Cardiac muscle cell (in vitro differentiated cells and primary cell): ENCODE measurements at regions not wholly inside any gene's neighbourhood (a gene's known extent, or its start where the extent isn't known, plus 50 kb on each side); places are given as distances from the start of the nearest gene placed in this dataset.

Source experiments
- DNase-seq, 2 donors: peaks; one replicate each; pipeline versions ENCODE4 v3.0.0 to v3.0.0-alpha.2; 2010 to 2017; ENCODE audit warnings: low read depth in 1 of 2, low spot score in 1 of 2
- H3K27ac ChIP-seq: fragments of 200-600 bp; sonication (generic); 2 replicates; pipeline ENCODE4 v1.5.1; 2016
- H3K27me3 ChIP-seq: fragments of 200-600 bp; sonication (generic); 2 replicates; pipeline ENCODE4 v1.6.0; 2016; ENCODE audit warnings: control low read depth
- H3K36me3 ChIP-seq: fragments of 200-600 bp; sonication (generic); 2 replicates; pipeline ENCODE4 v1.5.1; 2016; ENCODE audit warnings: control low read depth
- H3K4me1 ChIP-seq: fragments of 200-600 bp; sonication (generic); 2 replicates; pipeline ENCODE4 v1.8.1; 2017; ENCODE audit warnings: low read depth, mild to moderate bottlenecking, mixed run types
- H3K4me3 ChIP-seq: fragments of 200-600 bp; sonication (generic); 2 replicates; pipeline ENCODE4 v1.5.1; 2016; ENCODE audit warnings: mild to moderate bottlenecking
- H3K9me3 ChIP-seq: fragments of 200-600 bp; sonication (generic); 2 replicates; pipeline ENCODE4 v1.5.1; 2017; ENCODE audit warnings: low read depth, mild to moderate bottlenecking, control low read depth
- TF ChIP-seq, protein P1 (sequence below): IDR thresholded peaks from 2 replicates; pipeline ENCODE4 v1.5.1; 2012; ENCODE audit warnings: low read depth, mild to moderate bottlenecking, low read length

DNA sequence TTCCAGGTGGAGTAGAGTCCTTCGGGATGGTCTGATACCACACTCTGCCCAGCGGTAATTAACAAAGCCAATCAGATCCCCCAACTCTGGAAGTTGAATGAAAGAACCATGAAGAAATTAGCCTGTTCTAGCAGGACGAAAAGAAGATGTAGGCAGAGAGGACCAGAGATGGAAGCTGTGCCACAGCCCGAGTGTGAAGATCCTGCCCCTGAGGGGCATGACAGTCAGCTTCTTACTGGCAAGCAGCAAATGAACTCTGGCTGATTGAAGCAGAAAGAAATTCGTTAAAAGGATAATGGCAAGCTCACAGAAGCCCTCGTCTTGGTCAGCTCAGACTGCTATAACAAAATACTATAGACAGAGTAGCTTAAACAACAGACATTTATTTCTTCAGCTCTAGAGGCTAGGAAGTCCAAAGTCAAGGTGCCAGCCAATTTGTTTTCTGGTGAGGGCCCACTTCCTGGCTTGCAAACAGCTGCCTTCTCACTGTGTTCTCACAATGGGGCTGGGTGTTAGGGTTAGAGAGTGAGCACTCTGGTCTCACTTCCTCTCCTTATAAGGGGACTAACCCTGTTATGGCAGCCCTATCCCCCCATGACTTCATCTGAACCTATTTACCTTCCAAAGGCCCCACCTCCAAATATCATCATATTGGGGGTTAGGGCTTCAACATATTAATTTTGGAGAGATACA is 307.1 kb downstream of the VPS13C start:
- Histone ChIP-seq H3K4me3 (no peak overlapping the region), H3K4me1 (no peaks in the 10 kb centered on the region), H3K36me3 (no peaks in the 10 kb centered on the region), H3K27me3 (no peaks in the 10 kb centered on the region), H3K9me3 (no peaks in the 10 kb centered on the region), H3K27ac (no peak overlapping the region)
- TF ChIP-seq, protein P1, sequence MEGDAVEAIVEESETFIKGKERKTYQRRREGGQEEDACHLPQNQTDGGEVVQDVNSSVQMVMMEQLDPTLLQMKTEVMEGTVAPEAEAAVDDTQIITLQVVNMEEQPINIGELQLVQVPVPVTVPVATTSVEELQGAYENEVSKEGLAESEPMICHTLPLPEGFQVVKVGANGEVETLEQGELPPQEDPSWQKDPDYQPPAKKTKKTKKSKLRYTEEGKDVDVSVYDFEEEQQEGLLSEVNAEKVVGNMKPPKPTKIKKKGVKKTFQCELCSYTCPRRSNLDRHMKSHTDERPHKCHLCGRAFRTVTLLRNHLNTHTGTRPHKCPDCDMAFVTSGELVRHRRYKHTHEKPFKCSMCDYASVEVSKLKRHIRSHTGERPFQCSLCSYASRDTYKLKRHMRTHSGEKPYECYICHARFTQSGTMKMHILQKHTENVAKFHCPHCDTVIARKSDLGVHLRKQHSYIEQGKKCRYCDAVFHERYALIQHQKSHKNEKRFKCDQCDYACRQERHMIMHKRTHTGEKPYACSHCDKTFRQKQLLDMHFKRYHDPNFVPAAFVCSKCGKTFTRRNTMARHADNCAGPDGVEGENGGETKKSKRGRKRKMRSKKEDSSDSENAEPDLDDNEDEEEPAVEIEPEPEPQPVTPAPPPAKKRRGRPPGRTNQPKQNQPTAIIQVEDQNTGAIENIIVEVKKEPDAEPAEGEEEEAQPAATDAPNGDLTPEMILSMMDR = no peak
- DNase-seq = no peak

DNA sequence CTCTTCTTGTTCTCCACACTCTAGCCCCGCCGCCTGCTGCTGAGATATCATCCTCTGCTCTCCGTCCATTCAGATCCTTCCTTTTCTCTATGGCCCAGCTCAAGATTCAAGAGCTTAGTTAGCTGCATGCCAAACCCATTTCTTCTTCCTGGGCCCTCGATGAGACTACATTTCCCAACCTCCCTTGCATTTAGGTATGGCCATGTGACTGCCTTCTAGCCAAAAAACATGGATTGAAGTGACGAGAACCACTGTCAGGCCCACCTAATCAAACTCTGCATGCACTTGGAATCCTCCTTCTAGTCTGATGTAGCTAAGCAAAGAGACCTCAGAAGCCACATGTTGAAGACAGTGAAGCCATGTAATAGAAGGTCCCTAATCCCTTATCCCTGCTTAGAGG is 308.2 kb downstream of the VPS13C start:
- Histone ChIP-seq H3K27me3 (no peaks in the 10 kb centered on the region), H3K4me1 (no peaks in the 10 kb centered on the region), H3K4me3 (no peak overlapping the region), H3K9me3 (no peaks in the 10 kb centered on the region), H3K36me3 (no peaks in the 10 kb centered on the region), H3K27ac (no peak overlapping the region)
- DNase-seq = no peak
- TF ChIP-seq, protein P1 = no peak

DNA sequence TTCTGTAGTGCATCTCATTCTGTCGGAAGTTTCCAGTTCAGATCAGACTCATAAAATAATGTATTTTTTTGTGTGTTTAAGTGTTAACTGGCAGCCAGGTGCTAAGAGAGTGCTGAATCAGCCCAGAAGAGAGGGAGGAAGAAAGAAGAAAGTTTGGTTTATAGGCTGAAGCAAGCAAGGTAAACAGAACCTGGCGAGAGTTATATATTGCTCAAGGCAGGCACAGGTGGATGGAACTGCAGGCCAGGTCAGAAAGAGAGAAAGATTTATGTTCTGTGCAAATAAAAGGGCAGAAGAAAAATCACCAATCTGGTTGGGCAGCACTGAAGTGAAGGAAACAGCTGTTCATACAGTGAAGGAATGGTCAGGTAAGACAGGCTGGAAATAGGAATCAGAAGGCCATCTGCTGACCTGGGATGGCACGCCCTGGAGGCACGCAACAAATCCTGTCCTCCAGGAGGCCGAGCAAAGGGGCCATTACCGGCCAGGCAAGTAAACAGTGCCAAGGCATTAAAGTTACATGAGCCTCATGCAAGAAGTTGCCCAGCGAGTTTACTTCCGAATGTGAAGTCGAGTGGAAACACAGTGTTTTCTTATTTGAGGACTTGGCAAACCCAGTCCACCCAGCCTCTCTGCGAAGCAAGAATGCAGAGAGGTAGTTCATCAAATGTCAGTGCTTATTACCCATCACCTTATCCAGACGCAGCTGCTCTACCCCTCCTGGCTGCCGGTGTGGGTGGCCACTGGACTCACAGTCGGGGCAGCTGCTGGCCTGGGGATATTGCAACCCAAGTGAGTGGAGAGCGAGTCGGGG is 309.8 kb downstream of the VPS13C start:
- Histone ChIP-seq H3K27ac (no peak overlapping the region), H3K4me3 (no peak overlapping the region), H3K36me3 (no peaks in the 10 kb centered on the region), H3K4me1 (no peaks in the 10 kb centered on the region), H3K9me3 (no peaks in the 10 kb centered on the region), H3K27me3 (no peaks in the 10 kb centered on the region)
- DNase-seq = no peak
- TF ChIP-seq, protein P1 = no peak

DNA sequence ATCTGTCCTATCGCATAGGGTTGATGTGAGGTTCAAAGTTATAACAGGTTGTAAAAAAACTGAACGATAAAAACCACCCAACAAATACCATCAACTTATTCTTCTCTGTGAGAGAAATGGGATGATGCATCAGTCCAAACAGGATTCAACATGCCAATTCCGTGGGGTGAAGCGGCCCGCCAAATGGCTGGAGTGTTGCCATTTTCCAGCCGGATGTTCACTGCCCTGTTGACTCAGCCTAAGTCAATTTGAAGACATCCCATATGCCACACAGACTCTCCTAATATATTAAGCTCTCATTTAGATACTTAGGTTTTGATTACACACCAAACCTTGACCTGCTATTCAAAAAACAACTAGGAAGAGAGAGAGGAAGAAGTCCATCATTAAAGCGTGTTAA is 311.1 kb downstream of the VPS13C start:
- no peaks in the 10 kb centered on the region for H3K36me3 ChIP-seq
- DNase-seq = no peak
- no peaks in the 10 kb centered on the region for H3K27me3 ChIP-seq
- TF ChIP-seq, protein P1 = no peak
- H3K9me3 ChIP-seq = no peaks in the 10 kb centered on the region
- no peak overlapping the region for H3K4me3 ChIP-seq
- H3K27ac ChIP-seq = no peak overlapping the region
- H3K4me1 ChIP-seq = no peaks in the 10 kb centered on the region

DNA sequence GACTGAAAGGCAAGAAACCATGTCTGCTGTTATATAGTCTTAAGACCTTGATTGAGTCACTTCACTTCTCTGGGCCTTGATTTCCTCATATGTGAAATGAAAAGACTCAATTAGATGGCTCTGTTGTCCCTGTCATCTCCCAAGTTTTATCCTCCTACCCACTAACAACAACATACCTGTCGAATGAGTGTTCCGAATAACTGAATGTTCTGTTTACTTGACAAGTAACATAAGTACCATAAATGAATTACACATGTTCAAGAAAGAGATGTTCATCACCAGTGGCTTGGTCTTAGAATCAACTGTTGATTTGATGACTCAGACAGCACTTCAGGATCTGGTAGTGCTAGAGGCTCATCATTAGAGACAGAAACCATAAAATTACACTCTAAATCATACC is 311.7 kb downstream of the VPS13C start:
- no peaks in the 10 kb centered on the region for H3K9me3 ChIP-seq
- no peaks in the 10 kb centered on the region for H3K4me1 ChIP-seq
- no peak for DNase-seq
- H3K36me3 ChIP-seq = no peaks in the 10 kb centered on the region
- TF ChIP-seq, protein P1 = no peak
- H3K27ac ChIP-seq = no peak overlapping the region
- no peak overlapping the region for H3K4me3 ChIP-seq
- H3K27me3 ChIP-seq = no peaks in the 10 kb centered on the region
